ENCODE measurements at regions not wholly inside any gene's neighbourhood (a gene's known extent, or its start where the extent isn't known, plus 50 kb on each side); places are given as distances from the start of the nearest gene placed in this dataset.

- TF ChIP-seq CTCF (IDR thresholded peaks at IDR 0.05; ENCODE audit: low read depth, low read length, missing input control) (no peak), RXRA (IDR thresholded peaks at IDR 0.05) (no peak), EGR1 (IDR thresholded peaks at IDR 0.05; ENCODE audit: low read depth in 2 of 2) (no peak), REST (IDR thresholded peaks at IDR 0.05) (no peak)
These were observed 291.2 kb downstream of the HGF start for GRCh38 chr7:81478664-81479063.
